ENCODE measurements at regions not wholly inside any gene's neighbourhood (a gene's known extent, or its start where the extent isn't known, plus 50 kb on each side); places are given as distances from the start of the nearest gene placed in this dataset.
"Not testable (repeated sequence)": the region's sequence is repeated elsewhere in the genome, so short reads cannot be mapped to it uniquely, and the experiment has no call there.

DNA sequence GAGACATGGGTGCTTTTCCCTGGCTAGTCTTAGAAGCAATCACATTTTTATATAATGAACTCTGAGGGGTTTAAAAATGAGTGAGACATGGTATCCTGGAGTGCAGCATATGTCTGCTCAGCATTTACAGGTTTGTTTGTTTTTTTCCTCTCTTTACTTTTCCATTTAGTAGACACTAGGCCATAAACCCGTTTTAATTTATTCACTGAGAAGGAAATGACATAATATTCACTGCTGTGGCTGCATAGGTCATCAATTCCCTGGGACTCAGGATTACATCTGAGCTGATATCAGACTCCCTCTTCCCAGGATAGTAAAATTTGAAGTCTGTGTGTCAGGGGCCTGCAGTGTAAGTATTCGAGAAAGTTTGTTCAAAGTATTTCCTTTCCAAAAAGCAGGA is 178.9 kb upstream of the SPRY1 start:
- no peak for DNase-seq (ENCODE audit: low read depth)

DNA sequence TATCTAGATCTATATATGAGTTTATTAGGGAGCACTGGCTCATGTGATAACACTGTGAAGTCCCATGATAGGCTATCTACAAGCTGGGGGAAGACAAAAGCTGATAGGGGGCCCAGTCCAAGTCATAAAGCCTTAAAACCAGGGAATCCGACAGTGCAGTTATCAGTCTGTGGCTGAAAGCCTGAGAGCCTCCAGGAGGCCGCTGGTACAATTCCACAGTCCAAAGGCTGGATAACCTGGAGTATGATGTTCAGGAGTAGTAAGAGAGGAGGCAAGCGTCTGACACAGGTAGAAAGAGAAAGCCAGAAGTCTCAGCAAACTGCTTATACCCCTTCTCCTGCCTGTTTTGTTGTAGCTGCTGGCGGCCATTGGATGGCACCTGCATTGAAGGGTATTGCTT is 177.6 kb upstream of the SPRY1 start:
- no peak for DNase-seq (ENCODE audit: low read depth)

DNA sequence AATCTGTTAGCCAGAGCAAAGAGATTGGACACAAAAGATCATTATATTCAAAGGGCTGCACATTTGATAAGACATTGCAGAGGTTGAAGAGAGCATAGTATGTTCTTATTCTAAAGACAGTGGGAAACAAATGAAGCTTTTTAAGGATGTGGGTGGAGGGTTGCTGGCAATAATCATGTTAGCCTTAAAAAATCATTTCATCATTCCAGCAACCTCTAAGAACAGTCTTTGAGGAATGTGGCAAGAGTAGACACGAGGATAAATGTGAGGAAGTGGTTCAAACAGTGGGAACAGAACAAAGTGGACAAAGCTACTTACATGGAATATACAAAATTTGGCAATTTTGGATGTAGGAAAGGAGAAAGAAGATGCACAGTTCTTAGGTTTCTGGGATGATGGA is 167.3 kb upstream of the SPRY1 start:
- DNase-seq (ENCODE audit: low read depth) = no peak

DNA sequence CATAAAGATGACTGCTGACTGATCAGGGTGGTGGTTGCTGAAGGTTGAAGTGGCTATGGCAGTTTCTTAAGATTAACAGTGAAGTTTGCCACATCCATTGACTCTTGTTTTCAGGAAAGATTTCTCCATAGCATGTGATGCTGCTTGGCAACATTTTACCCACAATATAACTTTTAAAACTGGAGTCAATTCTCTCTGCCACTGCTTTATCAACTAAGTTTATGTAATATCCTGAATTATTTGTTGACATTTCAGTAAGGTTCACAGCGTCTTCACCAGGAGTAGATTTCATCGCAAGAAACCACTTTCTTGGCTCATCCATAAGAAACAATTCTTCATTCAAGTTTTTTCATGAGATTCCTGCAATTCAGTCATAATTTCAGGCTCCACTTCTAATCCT is 166.5 kb upstream of the SPRY1 start:
- no peak for DNase-seq (ENCODE audit: low read depth)

DNA sequence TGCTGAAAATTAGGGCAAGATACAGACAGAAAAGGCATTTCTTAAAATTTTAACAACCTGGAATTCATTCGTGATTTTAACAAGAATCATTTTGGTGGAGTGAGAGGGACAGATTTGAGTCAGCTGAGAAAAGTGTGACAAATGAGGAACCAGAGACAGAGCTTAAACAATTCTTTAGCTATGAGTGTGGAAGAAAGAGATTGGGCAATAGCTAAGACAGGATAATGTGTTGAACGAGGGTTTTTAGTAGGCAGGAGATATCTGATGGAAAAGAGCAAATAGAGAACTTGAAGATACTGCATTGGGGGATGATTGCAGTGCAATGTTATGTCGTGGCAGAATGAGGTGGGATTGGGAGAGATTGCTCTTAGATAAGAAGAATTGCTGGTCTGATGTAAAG is 164.2 kb upstream of the SPRY1 start:
- no peak for DNase-seq (ENCODE audit: low read depth)

DNA sequence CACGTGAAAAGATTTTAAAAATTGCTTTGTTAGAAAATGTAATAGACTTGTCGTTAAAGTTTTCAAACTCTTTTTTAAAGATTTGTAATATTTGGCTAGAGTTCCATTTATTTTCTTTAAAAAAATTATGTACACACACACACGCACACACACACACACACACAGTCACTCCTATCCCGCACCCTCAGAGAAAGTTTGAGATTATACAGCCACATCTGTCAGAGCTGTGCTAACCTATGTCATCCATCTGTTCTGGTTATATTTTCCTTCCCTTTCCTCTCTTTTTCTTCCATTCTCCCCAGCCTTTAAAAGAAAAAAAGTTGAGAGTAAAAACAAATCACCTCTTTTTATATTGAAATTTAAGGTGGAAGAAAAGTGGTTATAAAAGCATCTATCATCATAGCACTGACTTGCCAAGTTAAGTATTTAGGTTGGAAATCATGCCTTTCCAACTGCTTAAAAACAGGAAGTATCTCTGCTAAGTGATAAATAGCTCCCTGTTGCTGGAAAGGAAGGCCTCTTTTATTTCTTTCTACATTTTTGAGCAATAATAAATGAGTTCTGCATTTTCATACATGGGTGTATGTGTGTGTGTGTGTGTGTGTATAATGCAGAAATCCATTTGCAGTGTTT is 163.3 kb upstream of the SPRY1 start:
- no peak for DNase-seq (ENCODE audit: low read depth)

DNA sequence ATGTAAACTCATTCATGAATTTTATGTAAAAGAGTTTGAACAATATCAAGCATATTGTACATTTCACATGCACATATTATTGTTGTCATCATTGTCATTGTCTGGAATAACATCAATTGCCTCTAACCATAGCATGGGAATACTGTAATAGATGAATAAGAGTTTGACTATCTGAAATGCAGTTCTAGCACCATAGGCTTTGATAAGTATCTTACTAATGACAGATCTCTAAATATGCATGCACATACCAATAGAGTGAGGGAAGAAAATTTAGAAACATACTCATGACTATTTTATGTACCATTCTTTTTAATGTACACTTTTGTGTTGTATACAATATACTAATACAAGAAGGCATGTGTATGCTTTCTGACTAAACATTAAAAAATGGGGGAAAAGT is 161.6 kb upstream of the SPRY1 start:
- no peak for DNase-seq (ENCODE audit: low read depth)

DNA sequence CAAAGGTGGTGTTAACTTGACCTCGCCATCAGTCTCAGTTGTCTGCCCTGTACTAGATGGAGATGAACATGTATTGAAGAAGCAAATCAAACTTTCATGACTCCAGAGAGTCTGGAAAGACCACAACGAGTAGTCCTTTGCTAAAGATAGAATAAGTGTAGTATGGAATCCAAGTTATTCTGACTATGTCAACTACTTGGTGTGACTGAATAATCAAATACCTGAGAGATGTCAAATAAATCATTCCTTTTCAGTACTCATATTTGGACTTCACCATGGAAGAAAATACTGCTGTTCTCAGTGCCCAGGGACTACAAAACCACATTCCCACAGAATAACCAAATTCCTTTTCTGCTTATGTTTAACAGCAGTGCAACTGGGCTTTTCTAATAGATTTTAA is 161.2 kb upstream of the SPRY1 start:
- DNase-seq (ENCODE audit: low read depth) = no peak

DNA sequence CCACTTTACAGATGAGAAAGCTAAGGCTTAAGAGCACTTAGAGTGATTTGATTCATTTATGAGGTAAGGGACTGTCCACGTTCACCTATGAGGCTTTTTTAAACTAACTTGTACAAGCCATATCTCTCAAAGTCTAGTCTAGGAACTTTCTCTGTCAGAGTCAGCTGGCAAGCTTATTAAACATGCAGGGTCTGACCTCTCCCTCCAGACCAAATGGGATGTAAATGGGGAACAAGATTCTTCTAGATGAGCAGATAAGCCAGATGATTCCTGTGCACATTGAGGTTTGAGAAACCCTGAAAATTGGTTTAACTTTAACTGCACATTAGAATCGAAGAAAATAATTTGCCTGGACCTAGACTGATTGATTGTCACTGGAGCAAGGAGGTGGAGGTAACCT is 160.0 kb upstream of the SPRY1 start:
- no peak for DNase-seq (ENCODE audit: low read depth)

DNA sequence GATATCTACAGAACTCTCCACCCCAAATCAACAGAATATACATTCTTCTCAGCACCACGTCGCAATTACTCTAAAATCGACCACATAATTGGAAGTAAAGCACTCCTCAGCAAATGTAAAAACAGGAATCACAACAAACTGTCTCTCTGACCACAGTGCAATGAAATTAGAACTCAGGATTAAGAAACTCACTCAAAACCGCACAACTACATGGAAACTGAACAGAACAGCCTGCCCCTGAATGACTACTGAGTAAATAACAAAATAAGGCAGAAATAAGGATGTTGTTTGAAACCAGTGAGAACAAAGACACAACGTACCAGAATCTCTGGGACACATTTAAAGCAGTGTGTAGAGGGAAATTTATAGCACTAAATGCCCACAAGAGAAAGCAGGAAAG is 156.3 kb upstream of the SPRY1 start:
- DNase-seq (ENCODE audit: low read depth) = not testable (repeated sequence)

DNA sequence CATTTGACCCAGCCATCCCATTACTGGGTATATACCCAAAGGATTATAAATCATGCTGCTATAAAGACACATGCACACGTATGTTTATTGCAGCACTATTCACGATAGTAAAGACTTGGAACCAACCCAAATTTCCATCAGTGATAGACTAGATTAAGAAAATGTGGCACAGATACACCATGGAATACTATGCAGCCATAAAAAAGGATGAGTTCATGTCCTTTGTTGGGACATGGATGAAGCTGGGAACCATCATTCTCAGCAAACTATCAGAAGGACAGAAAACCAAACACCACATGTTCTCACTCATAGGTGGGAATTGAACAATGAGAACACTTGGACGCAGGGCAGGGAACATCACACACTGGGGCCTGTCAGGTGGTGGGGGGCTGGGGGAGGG is 153.4 kb upstream of the SPRY1 start:
- not testable (repeated sequence) for DNase-seq (ENCODE audit: low read depth)

DNA sequence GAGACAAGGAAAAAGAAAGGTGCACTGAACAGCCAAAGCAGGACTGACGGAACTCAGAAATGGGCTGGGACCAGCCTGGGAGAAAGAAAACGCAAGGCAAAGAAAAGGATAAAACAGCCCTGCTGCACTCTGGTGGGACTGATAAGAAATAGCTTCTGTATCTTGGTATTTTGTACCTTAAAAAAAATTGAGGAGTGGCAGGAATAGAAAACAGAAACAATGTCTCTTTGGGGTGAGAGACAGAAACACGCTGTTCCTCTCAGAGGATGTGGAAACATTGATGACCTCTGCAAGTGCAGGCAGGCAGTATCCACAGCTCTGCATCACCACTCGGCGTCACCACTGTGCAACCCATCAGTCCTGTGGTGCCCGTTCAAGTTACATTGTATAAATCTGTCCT is 152.5 kb upstream of the SPRY1 start:
- DNase-seq (ENCODE audit: low read depth) = no peak

DNA sequence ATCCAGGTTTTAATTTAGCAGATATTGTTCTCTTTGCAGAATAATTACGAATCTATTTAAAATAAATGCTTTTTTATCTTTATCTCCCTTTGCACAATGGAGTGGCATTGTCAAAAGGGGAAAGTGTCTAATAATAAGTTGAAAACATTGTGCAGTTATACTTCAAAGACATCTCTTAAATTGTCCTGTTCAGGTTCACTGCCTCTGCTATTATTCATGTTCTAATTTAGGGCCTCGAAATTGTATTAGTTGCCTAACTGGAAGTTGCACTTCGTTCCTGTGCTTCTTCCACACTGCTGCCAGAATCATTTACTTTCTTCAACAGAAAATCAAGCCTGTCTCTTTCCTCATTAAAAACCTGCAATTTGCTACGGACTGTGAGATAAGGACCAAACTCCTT is 150.5 kb upstream of the SPRY1 start:
- DNase-seq (ENCODE audit: low read depth) = no peak

DNA sequence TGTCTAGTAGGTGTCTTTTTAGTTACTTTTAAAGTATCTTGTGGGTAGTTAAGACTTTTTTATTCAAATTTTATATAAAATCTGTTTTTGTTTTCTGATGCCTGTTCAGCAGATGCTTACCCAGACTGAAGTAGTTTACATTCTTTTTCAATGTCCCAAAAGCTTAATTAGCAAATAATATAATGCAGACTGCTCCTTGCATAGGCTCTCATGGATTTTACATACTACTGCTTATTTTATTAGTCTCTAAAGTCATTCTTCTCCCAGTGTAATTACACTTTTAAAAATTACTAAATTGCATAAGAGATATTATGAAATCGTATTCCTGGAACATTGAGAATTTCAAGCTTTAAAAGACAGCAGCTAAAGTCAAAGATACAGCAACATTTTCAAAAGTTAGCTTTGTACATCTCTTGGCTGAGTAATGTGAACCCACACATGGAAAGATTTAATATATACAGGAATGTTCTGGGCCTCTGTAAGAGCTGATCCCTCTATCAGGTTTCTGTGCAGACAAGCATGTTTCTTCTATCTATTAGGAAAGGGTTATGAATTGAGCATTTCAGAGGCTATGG is 148.4 kb upstream of the SPRY1 start:
- DNase-seq (ENCODE audit: low read depth) = peak; percentile 58

DNA sequence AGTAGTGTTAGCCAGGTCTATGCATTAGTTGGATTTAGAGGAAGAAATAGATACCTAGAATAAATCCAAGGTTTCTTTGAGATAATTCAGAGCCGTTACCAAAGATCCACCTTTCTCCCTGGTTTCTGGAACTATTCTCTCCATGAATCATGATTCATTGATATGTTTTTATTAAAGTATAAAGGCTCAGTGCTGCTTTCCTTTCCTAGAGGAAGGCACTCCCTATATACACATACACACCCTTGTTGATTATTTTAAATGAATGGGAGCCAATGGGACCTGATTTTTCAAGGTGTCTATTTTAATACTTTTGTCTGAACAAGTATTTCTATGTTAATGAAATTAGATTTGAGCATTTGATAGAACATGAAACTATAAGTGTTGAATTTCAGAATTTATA is 146.8 kb upstream of the SPRY1 start:
- DNase-seq (ENCODE audit: low read depth) = no peak

DNA sequence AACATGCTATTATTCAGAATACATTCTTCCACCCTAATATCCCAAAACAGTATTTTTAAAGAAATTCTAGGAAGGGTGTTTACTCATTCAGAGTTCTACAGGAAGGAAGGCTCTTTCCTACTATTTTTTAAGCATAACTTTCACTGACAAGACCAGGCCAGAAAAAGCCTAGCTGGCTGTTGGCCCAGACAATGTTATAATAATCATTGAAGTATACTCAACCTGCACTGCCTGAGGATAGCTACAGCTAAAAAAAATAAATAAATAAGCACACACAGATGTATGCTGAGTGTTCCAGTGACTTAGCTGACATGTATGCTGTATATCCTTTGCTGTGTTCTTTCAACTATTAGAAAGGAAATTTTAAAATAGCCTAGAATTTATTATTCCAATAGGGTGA is 145.8 kb upstream of the SPRY1 start:
- no peak for DNase-seq (ENCODE audit: low read depth)

DNA sequence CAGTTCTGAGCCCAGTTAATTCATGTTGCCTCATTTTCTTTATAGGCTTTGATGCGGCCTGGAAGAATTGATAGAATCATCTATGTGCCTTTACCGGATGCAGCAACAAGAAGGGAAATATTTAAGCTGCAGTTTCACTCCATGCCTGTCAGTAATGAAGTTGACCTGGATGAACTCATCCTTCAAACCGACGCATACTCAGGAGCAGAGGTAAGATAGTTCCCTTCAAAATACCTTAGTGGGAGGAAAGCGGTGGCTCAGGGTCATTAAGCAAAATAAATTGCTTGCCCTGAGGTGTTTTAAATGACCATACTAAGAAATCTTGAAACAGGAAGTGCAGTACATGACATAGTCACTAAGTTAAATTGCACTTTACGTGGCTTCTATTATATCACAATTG is 140.6 kb upstream of the SPRY1 start:
- DNase-seq (ENCODE audit: low read depth) = no peak

DNA sequence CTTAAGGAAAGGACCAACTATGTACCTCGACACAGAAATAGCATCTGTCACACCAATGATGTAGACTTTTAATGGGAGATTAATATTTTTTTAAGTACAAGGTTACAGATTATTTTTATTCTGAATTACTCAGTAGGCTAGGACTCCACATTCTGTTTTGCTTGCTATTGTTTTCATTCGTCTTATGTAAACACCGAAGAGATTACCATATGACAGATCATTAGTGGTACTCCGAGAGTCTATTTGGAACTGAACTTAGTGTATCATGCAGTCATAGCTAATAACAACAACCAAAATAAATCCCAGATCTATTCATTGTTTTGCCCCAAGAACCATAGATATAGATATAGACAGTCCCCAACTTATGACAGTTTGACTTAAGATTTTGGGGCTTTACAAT is 139.7 kb upstream of the SPRY1 start:
- DNase-seq (ENCODE audit: low read depth) = no peak

DNA sequence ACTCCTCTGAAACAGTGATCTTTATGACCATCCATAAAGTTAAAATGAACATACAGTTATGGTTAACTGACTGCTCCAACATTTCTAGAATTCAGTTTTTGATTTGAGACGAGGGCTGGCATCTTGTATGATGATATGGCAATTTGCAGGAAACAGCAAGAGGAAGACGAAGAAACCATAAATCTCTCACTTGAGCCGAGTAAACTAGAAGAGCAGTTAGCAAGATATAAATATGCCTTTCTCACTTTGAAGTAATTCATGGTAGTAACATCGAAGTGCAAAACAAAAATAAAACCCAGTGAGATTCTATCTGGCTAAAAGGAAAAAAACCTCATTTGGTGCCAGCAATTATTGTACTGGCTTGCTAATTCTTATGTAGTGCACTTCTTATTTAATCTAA is 139.0 kb upstream of the SPRY1 start:
- no peak for DNase-seq (ENCODE audit: low read depth)

DNA sequence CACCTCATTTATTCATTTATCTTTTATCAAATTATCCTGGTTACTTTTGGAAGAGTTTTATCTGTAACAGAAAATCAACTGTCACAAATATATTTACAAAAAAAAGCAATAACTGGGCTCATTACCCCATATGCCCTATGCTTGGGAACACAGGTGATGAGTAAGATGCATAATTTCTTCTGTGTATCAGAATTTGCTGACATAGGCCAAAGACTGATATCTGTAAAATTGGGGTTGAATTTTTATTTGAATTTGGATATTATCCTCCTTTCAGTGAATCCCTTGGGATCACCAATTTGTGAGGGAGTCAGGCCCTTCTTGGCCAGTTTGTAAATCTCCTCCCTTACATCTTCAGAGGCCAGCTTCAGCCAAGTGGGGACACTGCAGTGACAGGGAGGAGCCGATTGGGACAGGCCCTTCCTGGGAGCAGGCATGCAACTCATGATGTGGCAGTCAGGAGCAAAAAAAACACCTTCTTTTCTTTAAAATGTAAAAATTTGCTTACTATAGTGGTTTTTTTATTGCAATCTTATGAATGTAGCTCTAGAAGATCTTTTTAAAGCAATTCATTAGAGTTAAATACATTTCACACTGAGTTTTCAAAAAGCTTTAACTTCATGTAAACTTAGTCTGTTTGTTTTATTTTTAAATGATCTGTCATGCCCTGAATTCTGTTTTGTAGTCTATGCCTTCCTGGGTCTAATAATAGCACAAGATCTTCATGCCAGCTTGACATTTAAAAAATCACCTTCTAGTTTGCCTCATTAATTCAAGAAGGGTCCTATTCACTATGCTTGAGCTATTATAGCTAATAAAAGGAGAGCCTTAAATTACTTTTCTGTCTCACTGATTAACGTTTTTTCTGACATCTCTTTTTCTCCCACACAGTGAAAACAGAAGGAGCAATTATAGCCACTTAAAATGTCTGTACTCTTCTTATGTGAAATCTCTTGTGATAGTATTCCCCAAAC is 136.6 kb upstream of the SPRY1 start:
- no peak for DNase-seq (ENCODE audit: low read depth)

DNA sequence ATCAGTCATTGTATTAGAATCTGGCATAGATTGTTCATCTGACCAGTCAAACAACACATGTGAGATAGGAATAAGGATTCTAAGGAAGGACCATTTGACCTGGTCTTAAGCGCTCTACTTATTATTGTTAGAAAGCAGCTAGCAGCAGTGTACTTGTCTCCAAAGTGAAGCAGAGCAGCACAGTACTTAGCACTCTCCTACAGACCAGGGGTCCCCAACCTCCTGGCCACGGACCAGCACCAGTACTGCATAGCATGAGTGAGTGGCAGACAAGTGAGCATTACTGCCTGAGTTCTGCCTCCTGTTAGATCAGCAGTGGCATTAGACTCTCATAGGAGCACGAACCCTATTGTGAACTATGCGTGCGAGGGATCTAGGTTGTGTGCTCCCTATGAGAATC is 135.9 kb upstream of the SPRY1 start:
- DNase-seq (ENCODE audit: low read depth) = no peak

DNA sequence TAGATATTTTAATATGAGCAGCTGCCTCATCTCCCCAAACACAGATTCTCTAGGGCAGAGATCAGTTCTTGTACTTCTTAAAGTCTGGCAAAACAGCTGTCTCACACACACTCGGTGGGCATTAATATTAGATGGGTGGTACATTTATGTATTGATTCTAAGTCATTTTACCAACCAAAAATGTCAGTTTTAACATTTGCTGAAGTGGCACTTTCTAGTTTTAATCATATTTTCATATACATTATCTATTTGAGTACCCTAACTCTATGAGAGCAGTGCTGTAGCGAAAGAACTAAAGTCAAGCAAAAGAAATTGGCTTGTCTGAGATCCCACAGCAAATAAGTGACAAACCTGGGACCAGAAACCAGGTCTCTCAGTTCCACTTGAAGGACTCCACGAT is 134.5 kb upstream of the SPRY1 start:
- no peak for DNase-seq (ENCODE audit: low read depth)

DNA sequence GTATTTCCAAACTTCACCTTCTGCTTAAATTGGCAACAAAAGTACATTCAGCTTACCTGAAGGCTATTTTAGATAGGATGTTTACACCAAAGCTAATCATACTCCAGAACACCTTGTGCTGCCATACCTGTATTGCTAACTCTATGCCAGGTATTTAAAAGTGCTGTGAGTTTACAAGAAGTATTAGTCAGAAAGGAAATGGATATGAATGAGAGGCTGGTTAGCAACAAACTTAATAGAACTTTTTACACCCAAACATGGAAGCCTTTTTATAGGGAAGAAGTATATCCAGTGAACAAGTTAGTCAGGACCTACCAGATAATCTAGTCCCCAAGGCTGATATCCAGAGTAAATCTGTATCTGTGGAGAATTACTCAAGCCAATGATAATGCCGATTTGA is 131.2 kb upstream of the SPRY1 start:
- DNase-seq (ENCODE audit: low read depth) = no peak

Data from GM04504 (cell line).